AG04449 (cell line): ENCODE measurements at regions not wholly inside any gene's neighbourhood (a gene's known extent, or its start where the extent isn't known, plus 50 kb on each side); places are given as distances from the start of the nearest gene placed in this dataset.
"Not testable (repeated sequence)": the region's sequence is repeated elsewhere in the genome, so short reads cannot be mapped to it uniquely, and the experiment has no call there.

Experiments used
- CTCF ChIA-PET: fragments of 350-600 bp; formaldehyde crosslinking; extraction: SDS; loops from one replicate; lab custom pipeline; 2021; ENCODE audit warnings: antibody characterized with exemption; lab: Yijun Ruan, JAX
- POLR2A ChIA-PET: fragments of 400-600, 350-600 bp; formaldehyde crosslinking; extraction: SDS; loops from one replicate; lab custom pipeline; 2020; ENCODE audit warnings: antibody characterized with exemption, inconsistent platforms; lab: Yijun Ruan, JAX
- DNase-seq: peaks from one replicate; pipeline ENCODE4 v3.0.0-alpha.2; 2010; ENCODE audit warnings: low read depth, low spot score
- H3K4me3 ChIP-seq: 2 replicates; pipeline ENCODE4 v1.5.1; 2011; ENCODE audit warnings: low read depth, mild to moderate bottlenecking, control low read depth, low read length
- CTCF ChIP-seq: IDR thresholded peaks from one replicate; pipeline ENCODE4 v1.5.1; 2011; ENCODE audit warnings: mild to moderate bottlenecking, moderate library complexity, low read length, control low read depth, inconsistent platforms; ENCODE audit not compliant: insufficient read depth; ENCODE audit errors: missing control alignments

GRCh38 chr13:90585392-90585791 lies 762.1 kb upstream of the MIR17HG start:
- H3K4me3 ChIP-seq, result no peak overlapping the region
- ChIA-PET POLR2A (no interaction called here), CTCF (no interaction called here)
- DNase-seq, result no peak
- TF ChIP-seq CTCF, result no peak

GRCh38 chr13:90591260-90591926 lies 756.1 kb upstream of the MIR17HG start:
- no peak overlapping the region for H3K4me3 ChIP-seq
- CTCF ChIA-PET, result no interaction called here
- POLR2A ChIA-PET, result no interaction called here
- TF ChIP-seq CTCF, result no peak
- DNase-seq, result no peak

- no peak overlapping the region for H3K4me3 ChIP-seq
- no peak for DNase-seq
- ChIA-PET CTCF (no interaction called here), POLR2A (no interaction called here)
- TF ChIP-seq CTCF, result no peak
Measured at GRCh38 chr13:90591927-90592268, 755.6 kb upstream of the MIR17HG start.

GRCh38 chr13:90592943-90593342 lies 754.5 kb upstream of the MIR17HG start:
- TF ChIP-seq CTCF, result no peak
- no peak overlapping the region for H3K4me3 ChIP-seq
- CTCF ChIA-PET, result no interaction called here
- POLR2A ChIA-PET, result no interaction called here
- DNase-seq, result no peak

GRCh38 chr13:90594681-90595080 lies 752.8 kb upstream of the MIR17HG start:
- CTCF ChIA-PET, result no interaction called here
- H3K4me3 ChIP-seq, result no peak overlapping the region
- DNase-seq, result no peak
- TF ChIP-seq CTCF, result no peak
- POLR2A ChIA-PET, result no interaction called here

- DNase-seq, result no peak
- H3K4me3 ChIP-seq, result no peak overlapping the region
- ChIA-PET POLR2A (no interaction called here), CTCF (no interaction called here)
- TF ChIP-seq CTCF, result no peak
Measured at GRCh38 chr13:90605664-90606063, 741.8 kb upstream of the MIR17HG start.

- H3K4me3 ChIP-seq, POLR2A ChIA-PET, CTCF ChIA-PET, DNase-seq: not testable (repeated sequence)
Measured at GRCh38 chr13:90606921-90607320, 740.6 kb upstream of the MIR17HG start.
